ENCODE measurements at regions not wholly inside any gene's neighbourhood (a gene's known extent, or its start where the extent isn't known, plus 50 kb on each side); places are given as distances from the start of the nearest gene placed in this dataset.

- Histone ChIP-seq H3K27ac (no peak overlapping the region), H3K36me3 (no peaks in the 10 kb centered on the region), H3K4me1 (replicated peaks) (no peaks in the 10 kb centered on the region), H3K27me3 (replicated peaks; ENCODE audit: insufficient read depth) (no peaks in the 10 kb centered on the region), H3K9me3 (no peaks in the 10 kb centered on the region), H3K4me3 (no peak overlapping the region)
- DNase-seq (ENCODE audit: low spot score): no peak
- no peak for TF ChIP-seq POLR2A (IDR thresholded peaks at IDR 0.05)
- no peak for TF ChIP-seq POLR2AphosphoS5 (IDR thresholded peaks at IDR 0.05)
- no peak for TF ChIP-seq CTCF (IDR thresholded peaks at IDR 0.05)
- WGBS: 58% methylated on average over 4 of the region's 4 CpGs
- intact Hi-C loops (cut with DNase I): no loop called here
Observed at GRCh38 chr15:96766366-96766765, 435.9 kb downstream of the NR2F2 start.

DNA sequence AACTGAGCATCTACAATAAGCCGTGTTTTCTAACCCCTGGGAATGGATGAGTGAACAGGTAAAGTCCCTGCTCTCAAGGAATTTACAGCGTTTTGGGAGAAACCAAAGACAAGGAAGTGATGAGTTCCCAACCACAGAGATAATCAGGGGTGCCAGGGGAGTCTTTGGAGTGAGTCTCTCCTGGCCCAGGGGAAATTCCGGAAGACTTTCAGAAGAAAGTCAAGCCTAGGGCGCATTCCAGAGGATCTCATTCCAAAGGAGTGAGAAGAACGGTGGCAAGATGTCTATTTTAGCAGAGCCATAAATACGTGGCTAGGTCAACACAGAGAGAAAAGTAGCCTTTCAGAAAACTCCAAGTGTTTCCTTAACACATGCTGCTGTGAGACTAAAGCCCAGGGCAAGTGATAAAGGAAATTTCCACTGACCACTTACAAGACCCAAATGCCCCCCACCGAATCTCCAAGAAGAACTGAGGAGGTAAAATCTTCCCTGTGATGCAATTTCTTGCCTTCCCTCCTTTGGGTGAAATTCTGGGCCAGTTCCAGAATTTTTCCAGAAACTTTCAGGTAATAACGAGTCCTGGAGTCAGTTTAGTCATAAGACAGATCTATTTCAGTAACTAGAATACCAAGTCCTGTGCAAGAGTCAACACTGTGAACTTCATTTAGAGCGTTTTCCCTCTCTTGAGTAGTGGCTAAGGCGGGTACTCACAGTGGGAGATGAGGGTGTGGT lies 437.4 kb downstream of the NR2F2 start:
- 49% methylated on average over 10 of the region's 10 CpGs for WGBS
- Histone ChIP-seq H3K4me1 (replicated peaks) (no peaks in the 10 kb centered on the region), H3K27me3 (replicated peaks; ENCODE audit: insufficient read depth) (no peaks in the 10 kb centered on the region), H3K9me3 (no peaks in the 10 kb centered on the region), H3K36me3 (no peaks in the 10 kb centered on the region), H3K27ac (no peak overlapping the region), H3K4me3 (no peak overlapping the region)
- intact Hi-C loops (cut with DNase I): no loop called here
- TF ChIP-seq POLR2A (IDR thresholded peaks at IDR 0.05): no peak
- no peak for TF ChIP-seq CTCF (IDR thresholded peaks at IDR 0.05)
- TF ChIP-seq POLR2AphosphoS5 (IDR thresholded peaks at IDR 0.05): no peak
- DNase-seq (ENCODE audit: low spot score): no peak

GRCh38 chr15:96768435-96768789 lies 437.9 kb downstream of the NR2F2 start:
- no peaks in the 10 kb centered on the region for H3K27me3 ChIP-seq (replicated peaks; ENCODE audit: insufficient read depth)
- H3K36me3 ChIP-seq: no peaks in the 10 kb centered on the region
- DNase-seq (ENCODE audit: low spot score): no peak
- intact Hi-C loops (cut with DNase I): no loop called here
- 43% methylated on average over 5 of the region's 5 CpGs for WGBS
- no peaks in the 10 kb centered on the region for H3K4me1 ChIP-seq (replicated peaks)
- TF ChIP-seq POLR2A (IDR thresholded peaks at IDR 0.05) (no peak), CTCF (IDR thresholded peaks at IDR 0.05) (no peak), POLR2AphosphoS5 (IDR thresholded peaks at IDR 0.05) (no peak)
- no peak overlapping the region for H3K4me3 ChIP-seq
- no peaks in the 10 kb centered on the region for H3K9me3 ChIP-seq
- no peak overlapping the region for H3K27ac ChIP-seq

- no peak for DNase-seq (ENCODE audit: low spot score)
- Histone ChIP-seq H3K4me3 (no peak overlapping the region), H3K4me1 (replicated peaks) (no peaks in the 10 kb centered on the region), H3K27ac (no peak overlapping the region), H3K9me3 (no peaks in the 10 kb centered on the region), H3K36me3 (no peaks in the 10 kb centered on the region), H3K27me3 (replicated peaks; ENCODE audit: insufficient read depth) (no peaks in the 10 kb centered on the region)
- 70% methylated on average over 2 of the region's 2 CpGs for WGBS
- no peak for TF ChIP-seq CTCF (IDR thresholded peaks at IDR 0.05)
- TF ChIP-seq POLR2A (IDR thresholded peaks at IDR 0.05): no peak
- no peak for TF ChIP-seq POLR2AphosphoS5 (IDR thresholded peaks at IDR 0.05)
- intact Hi-C loops (cut with DNase I): no loop called here
Observed at GRCh38 chr15:96771035-96771434, 440.5 kb downstream of the NR2F2 start.

GRCh38 chr15:96774216-96774615 lies 443.7 kb downstream of the NR2F2 start:
- no peak overlapping the region for H3K4me3 ChIP-seq
- no peak for TF ChIP-seq POLR2AphosphoS5 (IDR thresholded peaks at IDR 0.05)
- no peak for TF ChIP-seq CTCF (IDR thresholded peaks at IDR 0.05)
- no peak for TF ChIP-seq POLR2A (IDR thresholded peaks at IDR 0.05)
- H3K27me3 ChIP-seq (replicated peaks; ENCODE audit: insufficient read depth): no peaks in the 10 kb centered on the region
- H3K9me3 ChIP-seq: no peaks in the 10 kb centered on the region
- 78% methylated on average over 3 of the region's 3 CpGs for WGBS
- intact Hi-C loops (cut with DNase I): no loop called here
- H3K27ac ChIP-seq: no peak overlapping the region
- DNase-seq (ENCODE audit: low spot score): no peak
- H3K4me1 ChIP-seq (replicated peaks): no peaks in the 10 kb centered on the region
- H3K36me3 ChIP-seq: no peaks in the 10 kb centered on the region

Data from prostate gland (tissue), 2 donors.